Breast epithelium (tissue), 4 donors: ENCODE measurements at regions not wholly inside any gene's neighbourhood (a gene's known extent, or its start where the extent isn't known, plus 50 kb on each side); places are given as distances from the start of the nearest gene placed in this dataset.

ENCODE experiments used
- DNase-seq, 2 donors: peaks; one replicate each; pipeline ENCODE4 v3.0.0-alpha.2; 2019; ENCODE audit warnings: low spot score in 2 of 2
- H3K27ac ChIP-seq, 2 donors: fragments of 200-600 bp; sonication (generic) in 1 of 2; one replicate each; pipeline ENCODE4 v1.5.1; 2016 to 2019; ENCODE audit warnings: mild to moderate bottlenecking in 1 of 2
- H3K27me3 ChIP-seq, 2 donors: fragments of 200-600 bp; sonication (generic) in 1 of 2; one replicate each; pipeline versions ENCODE4 v1.5.1 to v1.6.0; 2017 to 2019; ENCODE audit warnings: control low read depth in 1 of 2, mild to moderate bottlenecking in 1 of 2
- H3K36me3 ChIP-seq: fragments of 200-600 bp; one replicate; pipeline ENCODE4 v1.5.1; 2019
- H3K4me1 ChIP-seq, 2 donors: fragments of 200-600 bp; sonication (generic); one replicate each; pipeline ENCODE4 v1.5.1; 2016 to 2019; ENCODE audit warnings: control low read depth in 1 of 2
- H3K4me3 ChIP-seq, 3 donors: fragments of 200-600 bp; sonication (generic); 1 replicate in 2 of 3; 2 replicates in 1 of 3; pipeline ENCODE4 v1.5.1; 2016 to 2019; ENCODE audit warnings: mild to moderate bottlenecking in 3 of 3, moderate library complexity in 2 of 3
- H3K9me3 ChIP-seq, 2 donors: fragments of 200-600 bp; sonication (generic) in 1 of 2; one replicate each; pipeline ENCODE4 v1.5.1; 2016 to 2019; ENCODE audit warnings: control low read depth in 1 of 2
- CTCF ChIP-seq, 3 donors: fragments of 450-650 bp; IDR thresholded peaks; one replicate each; pipeline ENCODE4 v1.5.1; 2016 to 2017; ENCODE audit warnings: antibody characterized with exemption in 3 of 3, mild to moderate bottlenecking in 3 of 3, moderate library complexity in 3 of 3
- POLR2A ChIP-seq: fragments of 450-650 bp; IDR thresholded peaks from one replicate; pipeline ENCODE4 v1.6.1; 2016; ENCODE audit warnings: antibody characterized with exemption, mild to moderate bottlenecking, moderate library complexity
- POLR2AphosphoS5 ChIP-seq, 3 donors: sonication (generic); formaldehyde crosslinking; IDR thresholded peaks; one replicate each; pipeline ENCODE4 v1.6.1; 2017; ENCODE audit warnings: antibody characterized with exemption in 3 of 3
- intact Hi-C: fragments of 100-400 bp; cut with DNase I; formaldehyde crosslinking; loops from one replicate; pipeline ENCODE4 v1.15.1; 2023; ENCODE audit warnings: low total_unique reads

- no peaks in the 10 kb centered on the region for H3K4me1 ChIP-seq
- TF ChIP-seq CTCF (IDR thresholded peaks at IDR 0.05) (no peak), POLR2A (no peak), POLR2AphosphoS5 (IDR thresholded peaks at IDR 0.05) (no peak)
- no peak overlapping the region for H3K27ac ChIP-seq
- intact Hi-C loops = no loop called here
- no peak for DNase-seq
- H3K36me3 ChIP-seq = no peaks in the 10 kb centered on the region
- no peaks in the 10 kb centered on the region for H3K27me3 ChIP-seq
- no peaks in the 10 kb centered on the region for H3K9me3 ChIP-seq
- no peak overlapping the region for H3K4me3 ChIP-seq
Measured at GRCh38 chr2:236855866-236856847, 229.5 kb upstream of the COPS8 start.

DNA sequence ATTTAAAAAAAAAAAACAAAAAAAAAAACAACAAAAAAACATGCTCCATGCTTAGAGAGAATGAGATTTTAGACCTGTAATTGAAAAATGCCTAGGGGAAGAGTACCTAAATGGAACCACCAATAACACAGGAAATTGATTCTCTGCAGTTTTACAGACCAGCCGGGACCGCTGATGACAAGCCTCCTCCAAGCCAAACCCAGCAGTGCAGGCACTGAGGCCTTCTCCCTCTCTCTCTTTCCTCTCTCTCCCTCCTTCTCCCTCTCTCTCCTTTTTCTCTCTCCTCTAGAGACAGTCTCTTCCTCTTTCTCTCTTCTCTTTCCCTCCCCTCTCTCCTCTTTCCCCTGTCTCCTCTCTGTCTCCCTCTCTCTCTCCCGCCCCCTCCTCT is 228.8 kb upstream of the COPS8 start:
- H3K9me3 ChIP-seq = no peaks in the 10 kb centered on the region
- no peak overlapping the region for H3K4me3 ChIP-seq
- intact Hi-C loops = no loop called here
- H3K36me3 ChIP-seq = no peaks in the 10 kb centered on the region
- H3K27ac ChIP-seq = no peak overlapping the region
- TF ChIP-seq POLR2A (no peak), CTCF (IDR thresholded peaks at IDR 0.05) (no peak), POLR2AphosphoS5 (IDR thresholded peaks at IDR 0.05) (no peak)
- H3K27me3 ChIP-seq = no peaks in the 10 kb centered on the region
- H3K4me1 ChIP-seq = no peaks in the 10 kb centered on the region
- no peak for DNase-seq

DNA sequence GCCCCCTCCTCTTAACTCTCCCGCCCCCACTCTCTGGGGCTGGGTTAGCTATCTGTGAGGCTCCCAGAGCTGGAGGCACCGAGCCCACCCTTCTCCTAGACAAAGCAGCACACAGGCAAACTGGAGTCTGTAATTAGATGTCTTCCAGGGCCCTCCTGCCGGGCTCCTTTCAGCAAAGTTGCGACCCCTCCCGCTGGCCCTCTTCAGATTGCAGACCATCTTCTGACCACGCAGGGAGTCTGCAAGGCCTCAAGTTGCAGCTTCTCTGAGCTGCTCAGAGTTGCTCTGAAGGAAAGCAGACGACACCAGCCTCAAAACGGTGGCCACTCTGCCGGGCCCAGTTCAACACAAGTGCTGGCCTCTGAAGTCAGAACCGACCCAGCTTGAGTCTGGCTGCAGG is 228.4 kb upstream of the COPS8 start:
- no peaks in the 10 kb centered on the region for H3K4me1 ChIP-seq
- no peaks in the 10 kb centered on the region for H3K9me3 ChIP-seq
- no peak for DNase-seq
- intact Hi-C loops = no loop called here
- no peak overlapping the region for H3K4me3 ChIP-seq
- no peak overlapping the region for H3K27ac ChIP-seq
- TF ChIP-seq POLR2AphosphoS5 (IDR thresholded peaks at IDR 0.05) = no peak
- TF ChIP-seq POLR2A = no peak
- no peaks in the 10 kb centered on the region for H3K27me3 ChIP-seq
- H3K36me3 ChIP-seq = no peaks in the 10 kb centered on the region

- Histone ChIP-seq H3K27ac (no peak overlapping the region), H3K9me3 (no peaks in the 10 kb centered on the region), H3K4me3 (no peak overlapping the region), H3K4me1 (no peaks in the 10 kb centered on the region), H3K36me3 (no peaks in the 10 kb centered on the region), H3K27me3 (no peaks in the 10 kb centered on the region)
- intact Hi-C loops = no loop called here
- no peak for DNase-seq
- no peak for TF ChIP-seq POLR2A
- TF ChIP-seq CTCF (IDR thresholded peaks at IDR 0.05) = no peak
- TF ChIP-seq POLR2AphosphoS5 (IDR thresholded peaks at IDR 0.05) = no peak
Measured at GRCh38 chr2:236857781-236858180, 227.9 kb upstream of the COPS8 start.

GRCh38 chr2:236858661-236859060 is 227.0 kb upstream of the COPS8 start:
- DNase-seq = no peak
- TF ChIP-seq CTCF (IDR thresholded peaks at IDR 0.05) (no peak), POLR2A (no peak), POLR2AphosphoS5 (IDR thresholded peaks at IDR 0.05) (no peak)
- Histone ChIP-seq H3K36me3 (no peaks in the 10 kb centered on the region), H3K27ac (no peak overlapping the region), H3K4me1 (no peaks in the 10 kb centered on the region), H3K9me3 (no peaks in the 10 kb centered on the region), H3K4me3 (no peak overlapping the region), H3K27me3 (no peaks in the 10 kb centered on the region)
- intact Hi-C loops = no loop called here
